ENCODE measurements at regions not wholly inside any gene's neighbourhood (a gene's known extent, or its start where the extent isn't known, plus 50 kb on each side); places are given as distances from the start of the nearest gene placed in this dataset.

- TF ChIP-seq, protein P1, sequence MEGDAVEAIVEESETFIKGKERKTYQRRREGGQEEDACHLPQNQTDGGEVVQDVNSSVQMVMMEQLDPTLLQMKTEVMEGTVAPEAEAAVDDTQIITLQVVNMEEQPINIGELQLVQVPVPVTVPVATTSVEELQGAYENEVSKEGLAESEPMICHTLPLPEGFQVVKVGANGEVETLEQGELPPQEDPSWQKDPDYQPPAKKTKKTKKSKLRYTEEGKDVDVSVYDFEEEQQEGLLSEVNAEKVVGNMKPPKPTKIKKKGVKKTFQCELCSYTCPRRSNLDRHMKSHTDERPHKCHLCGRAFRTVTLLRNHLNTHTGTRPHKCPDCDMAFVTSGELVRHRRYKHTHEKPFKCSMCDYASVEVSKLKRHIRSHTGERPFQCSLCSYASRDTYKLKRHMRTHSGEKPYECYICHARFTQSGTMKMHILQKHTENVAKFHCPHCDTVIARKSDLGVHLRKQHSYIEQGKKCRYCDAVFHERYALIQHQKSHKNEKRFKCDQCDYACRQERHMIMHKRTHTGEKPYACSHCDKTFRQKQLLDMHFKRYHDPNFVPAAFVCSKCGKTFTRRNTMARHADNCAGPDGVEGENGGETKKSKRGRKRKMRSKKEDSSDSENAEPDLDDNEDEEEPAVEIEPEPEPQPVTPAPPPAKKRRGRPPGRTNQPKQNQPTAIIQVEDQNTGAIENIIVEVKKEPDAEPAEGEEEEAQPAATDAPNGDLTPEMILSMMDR (IDR thresholded peaks at IDR 0.05; ENCODE audit: borderline replicate concordance, extremely low read depth, low read length, poor library complexity, severe bottlenecking) = no peak
- no peak for TF ChIP-seq EZH2 (IDR thresholded peaks at IDR 0.05; ENCODE audit: borderline replicate concordance, low read depth, low read length, severe bottlenecking)
These were observed 403.2 kb upstream of the MGMT start for GRCh38 chr10:129063877-129064276.
